Smooth muscle cell (in vitro differentiated cells): ENCODE measurements at regions not wholly inside any gene's neighbourhood (a gene's known extent, or its start where the extent isn't known, plus 50 kb on each side); places are given as distances from the start of the nearest gene placed in this dataset.

Experiments used
- DNase-seq: peaks from one replicate; lab custom pipeline; 2025; ENCODE audit not compliant: unreplicated experiment; lab: John Stamatoyannopoulos, UW
- H2AFZ ChIP-seq: fragments of 200-600 bp; sonication (generic); 2 replicates; pipeline ENCODE4 v1.6.0; 2016; ENCODE audit warnings: antibody characterized with exemption, low read depth, mild to moderate bottlenecking
- H3F3A ChIP-seq: fragments of 200-600 bp; sonication (generic); 2 replicates; pipeline ENCODE4 v1.6.0; 2017; ENCODE audit warnings: antibody characterized with exemption, low read depth
- H3K27ac ChIP-seq: fragments of 200-600 bp; sonication (generic); 2 replicates; pipeline ENCODE4 v1.5.1; 2016; ENCODE audit warnings: low read depth, mild to moderate bottlenecking
- H3K27me3 ChIP-seq: fragments of 200-600 bp; sonication (generic); 2 replicates; pipeline ENCODE4 v1.6.1; 2016; ENCODE audit warnings: low read depth, mild to moderate bottlenecking
- H3K36me3 ChIP-seq: fragments of 200-600 bp; sonication (generic); 2 replicates; pipeline ENCODE4 v1.5.1; 2016; ENCODE audit warnings: low read depth
- H3K4me1 ChIP-seq: fragments of 200-600 bp; sonication (generic); 2 replicates; pipeline ENCODE4 v1.5.1; 2016; ENCODE audit warnings: low read depth
- H3K4me2 ChIP-seq: fragments of 200-600 bp; sonication (generic); 2 replicates; pipeline ENCODE4 v1.6.0; 2016; ENCODE audit warnings: mild to moderate bottlenecking
- H3K4me3 ChIP-seq: fragments of 200-600 bp; sonication (generic); 2 replicates; pipeline ENCODE4 v1.5.1; 2016; ENCODE audit warnings: mild to moderate bottlenecking
- H3K79me2 ChIP-seq: fragments of 200-600 bp; sonication (generic); 2 replicates; pipeline ENCODE4 v1.6.0; 2016; ENCODE audit warnings: low read depth, mild to moderate bottlenecking
- H3K9ac ChIP-seq: fragments of 200-600 bp; sonication (generic); 2 replicates; pipeline ENCODE4 v1.6.0; 2016; ENCODE audit warnings: low read depth
- H3K9me3 ChIP-seq: fragments of 200-600 bp; sonication (generic); replicated peaks from 2 replicates; pipeline ENCODE4 v1.5.1; 2016; ENCODE audit warnings: low read depth
- H4K20me1 ChIP-seq: fragments of 200-600 bp; sonication (generic); 2 replicates; pipeline ENCODE4 v1.6.0; 2016; ENCODE audit warnings: low read depth
- WGBS: methylation state at CpG from one replicate; pipeline ENCODE4 v1.1.7; 2016; ENCODE audit warnings: low lambda C conversion rate; 5-methylcytosine and 5-hydroxymethylcytosine counted together
- TF ChIP-seq, protein P1 (sequence below): fragments of 200-600 bp; sonication (generic); IDR thresholded peaks from 2 replicates; pipeline ENCODE4 v1.5.1; 2017; ENCODE audit warnings: borderline replicate concordance, mild to moderate bottlenecking, antibody characterized with exemption; ENCODE audit not compliant: insufficient read depth, poor library complexity, severe bottlenecking

GRCh38 chr9:113796646-113797426 is 79.3 kb upstream of the ZNF618 start:
- Histone ChIP-seq H3K36me3 (no peaks in the 10 kb centered on the region), H3K27me3 (peaks cover 8% of the 10 kb centered on the region), H3K9ac (no peak overlapping the region)

GRCh38 chr9:113798062-113799030 is 77.8 kb upstream of the ZNF618 start:
- WGBS = 77% methylated on average over 13 of the region's 13 CpGs
- no peak for DNase-seq
- no peaks in the 10 kb centered on the region for H4K20me1 ChIP-seq
- TF ChIP-seq, protein P1, sequence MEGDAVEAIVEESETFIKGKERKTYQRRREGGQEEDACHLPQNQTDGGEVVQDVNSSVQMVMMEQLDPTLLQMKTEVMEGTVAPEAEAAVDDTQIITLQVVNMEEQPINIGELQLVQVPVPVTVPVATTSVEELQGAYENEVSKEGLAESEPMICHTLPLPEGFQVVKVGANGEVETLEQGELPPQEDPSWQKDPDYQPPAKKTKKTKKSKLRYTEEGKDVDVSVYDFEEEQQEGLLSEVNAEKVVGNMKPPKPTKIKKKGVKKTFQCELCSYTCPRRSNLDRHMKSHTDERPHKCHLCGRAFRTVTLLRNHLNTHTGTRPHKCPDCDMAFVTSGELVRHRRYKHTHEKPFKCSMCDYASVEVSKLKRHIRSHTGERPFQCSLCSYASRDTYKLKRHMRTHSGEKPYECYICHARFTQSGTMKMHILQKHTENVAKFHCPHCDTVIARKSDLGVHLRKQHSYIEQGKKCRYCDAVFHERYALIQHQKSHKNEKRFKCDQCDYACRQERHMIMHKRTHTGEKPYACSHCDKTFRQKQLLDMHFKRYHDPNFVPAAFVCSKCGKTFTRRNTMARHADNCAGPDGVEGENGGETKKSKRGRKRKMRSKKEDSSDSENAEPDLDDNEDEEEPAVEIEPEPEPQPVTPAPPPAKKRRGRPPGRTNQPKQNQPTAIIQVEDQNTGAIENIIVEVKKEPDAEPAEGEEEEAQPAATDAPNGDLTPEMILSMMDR = no peak
- H3K9ac ChIP-seq = no peak overlapping the region
- no peak overlapping the region for H3K4me2 ChIP-seq
- no peaks in the 10 kb centered on the region for H3K79me2 ChIP-seq
- no peaks in the 10 kb centered on the region for H3F3A ChIP-seq
- H3K4me1 ChIP-seq = no peaks in the 10 kb centered on the region
- H3K4me3 ChIP-seq = no peak overlapping the region
- H2AFZ ChIP-seq = no peak overlapping the region
- H3K27ac ChIP-seq = no peak overlapping the region
- no peaks in the 10 kb centered on the region for H3K9me3 ChIP-seq
- no peaks in the 10 kb centered on the region for H3K36me3 ChIP-seq
- H3K27me3 ChIP-seq = peaks cover 8% of the 10 kb centered on the region

More at GRCh38 chr9:113796646-113797426, 79.3 kb upstream of the ZNF618 start:
- Histone ChIP-seq H3K4me3 (no peak overlapping the region), H3K27ac (no peak overlapping the region), H3F3A (no peaks in the 10 kb centered on the region), H4K20me1 (no peaks in the 10 kb centered on the region), H3K4me2 (no peak overlapping the region), H3K4me1 (no peaks in the 10 kb centered on the region), H3K79me2 (no peaks in the 10 kb centered on the region), H3K9me3 (no peaks in the 10 kb centered on the region), H2AFZ (no peak overlapping the region)
- TF ChIP-seq, protein P1 = no peak
- WGBS = 89% methylated on average over 13 of the region's 13 CpGs
- DNase-seq = no peak

- H2AFZ ChIP-seq = no peak overlapping the region
- H3K79me2 ChIP-seq = no peaks in the 10 kb centered on the region
- H3F3A ChIP-seq = no peaks in the 10 kb centered on the region
- no peak for DNase-seq
- TF ChIP-seq, protein P1 = no peak
- H3K36me3 ChIP-seq = no peaks in the 10 kb centered on the region
- H3K4me1 ChIP-seq = no peaks in the 10 kb centered on the region
- no peak overlapping the region for H3K27ac ChIP-seq
- H3K9ac ChIP-seq = no peak overlapping the region
- no peak overlapping the region for H3K4me2 ChIP-seq
- no peaks in the 10 kb centered on the region for H4K20me1 ChIP-seq
- no peak overlapping the region for H3K4me3 ChIP-seq
- 95% methylated on average over 2 of the region's 2 CpGs for WGBS
- H3K27me3 ChIP-seq = peaks cover 8% of the 10 kb centered on the region
- no peaks in the 10 kb centered on the region for H3K9me3 ChIP-seq
Observed at GRCh38 chr9:113800276-113800675, 75.8 kb upstream of the ZNF618 start.
